M059J (cell line): ENCODE measurements at regions not wholly inside any gene's neighbourhood (a gene's known extent, or its start where the extent isn't known, plus 50 kb on each side); places are given as distances from the start of the nearest gene placed in this dataset.
A peak's percentile ranks its signal among the peaks of the same experiment; 100 is the strongest.

ENCODE experiments used
- DNase-seq: peaks from one replicate; pipeline ENCODE4 v3.0.0-alpha.2; 2012; ENCODE audit warnings: low read depth

- DNase-seq: no peak
Measured at GRCh38 chr5:164346785-164347630, 841.6 kb downstream of the MAT2B start.

GRCh38 chr5:164350236-164350635, 844.8 kb downstream of the MAT2B start:
- no peak for DNase-seq

DNA sequence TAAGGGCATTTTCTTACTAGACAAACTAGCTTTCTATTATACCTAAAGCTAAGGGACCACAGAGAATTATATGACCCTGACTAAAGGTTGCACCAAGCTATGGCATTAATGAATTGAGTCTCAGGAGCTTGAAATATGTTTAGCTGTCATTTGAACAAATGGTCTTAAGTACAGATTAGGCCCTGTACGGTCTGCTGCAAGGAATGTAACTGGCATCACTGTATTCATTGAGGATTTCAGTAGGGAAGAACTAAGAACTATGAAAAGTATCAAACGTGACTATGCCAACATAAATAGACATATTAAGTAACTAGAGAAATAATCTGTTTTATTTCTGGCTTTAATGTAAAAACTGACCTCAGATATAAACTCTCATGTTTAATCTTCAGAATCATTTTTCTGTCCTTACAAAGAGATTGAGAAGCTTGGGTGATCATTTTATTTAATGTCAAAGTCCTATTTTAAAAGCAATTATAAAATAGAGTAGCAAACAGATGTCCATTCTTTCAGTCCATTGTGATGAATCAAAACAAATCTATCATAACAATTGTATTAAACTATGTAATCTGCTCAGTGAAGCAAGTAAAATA, 845.9 kb downstream of the MAT2B start:
- DNase-seq: no peak

DNA sequence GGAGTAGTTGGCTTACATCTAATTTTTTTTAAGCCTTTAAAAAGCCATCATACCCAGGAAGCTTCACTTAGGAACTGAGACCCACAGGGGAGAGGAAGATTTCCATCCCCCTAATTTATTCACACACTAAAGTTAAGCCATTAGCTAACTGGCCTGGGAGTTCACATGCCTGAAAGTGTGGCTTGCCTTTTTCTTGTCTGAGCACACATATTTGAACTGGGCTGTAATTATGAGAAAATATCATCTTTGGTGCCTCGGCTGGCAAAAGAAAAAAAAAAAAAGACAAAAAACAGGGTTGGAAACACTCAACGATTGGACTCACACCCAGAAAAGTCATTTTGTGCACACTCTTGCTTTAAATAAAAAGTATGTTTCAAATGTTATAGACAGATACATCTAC, 847.3 kb downstream of the MAT2B start:
- no peak for DNase-seq

- no peak for DNase-seq
Measured at GRCh38 chr5:164353155-164353554, 847.7 kb downstream of the MAT2B start.

- no peak for DNase-seq
Measured at GRCh38 chr5:164354139-164354751, 848.8 kb downstream of the MAT2B start.

- DNase-seq: no peak
Measured at GRCh38 chr5:164355267-164355830, 849.9 kb downstream of the MAT2B start.

- no peak for DNase-seq
Measured at GRCh38 chr5:164356790-164357189, 851.4 kb downstream of the MAT2B start.

GRCh38 chr5:164357395-164358033, 852.1 kb downstream of the MAT2B start:
- no peak for DNase-seq

GRCh38 chr5:164358531-164359259, 853.3 kb downstream of the MAT2B start:
- DNase-seq: peak; percentile 7

GRCh38 chr5:164359260-164360255, 854.1 kb downstream of the MAT2B start:
- no peak for DNase-seq

GRCh38 chr5:164360589-164360988, 855.2 kb downstream of the MAT2B start:
- DNase-seq: no peak

DNA sequence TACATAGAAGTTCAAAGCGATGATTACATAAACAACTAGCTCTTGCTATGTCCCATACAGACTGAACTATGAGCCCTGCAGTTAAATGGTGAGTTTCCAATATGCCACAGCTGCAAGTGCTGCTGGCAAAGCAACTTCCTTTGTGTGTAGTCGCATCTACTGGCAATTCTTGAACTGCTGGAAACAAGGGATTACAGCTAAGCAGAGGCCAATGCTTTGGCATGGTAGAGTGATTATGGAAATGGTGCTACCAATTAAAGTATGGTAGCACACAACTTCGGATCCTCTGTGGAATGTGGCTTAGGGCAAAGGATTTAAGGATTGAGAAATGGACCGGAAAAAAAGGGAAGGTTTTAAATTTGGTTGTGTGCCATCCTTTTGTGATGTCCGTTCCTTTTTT, 856.6 kb downstream of the MAT2B start:
- DNase-seq: no peak

GRCh38 chr5:164362835-164363234, 857.4 kb downstream of the MAT2B start:
- DNase-seq: no peak

GRCh38 chr5:164364237-164365208, 859.1 kb downstream of the MAT2B start:
- DNase-seq: no peak

- peak; percentile 1 for DNase-seq
Measured at GRCh38 chr5:164370841-164371240, 865.4 kb downstream of the MAT2B start.

DNA sequence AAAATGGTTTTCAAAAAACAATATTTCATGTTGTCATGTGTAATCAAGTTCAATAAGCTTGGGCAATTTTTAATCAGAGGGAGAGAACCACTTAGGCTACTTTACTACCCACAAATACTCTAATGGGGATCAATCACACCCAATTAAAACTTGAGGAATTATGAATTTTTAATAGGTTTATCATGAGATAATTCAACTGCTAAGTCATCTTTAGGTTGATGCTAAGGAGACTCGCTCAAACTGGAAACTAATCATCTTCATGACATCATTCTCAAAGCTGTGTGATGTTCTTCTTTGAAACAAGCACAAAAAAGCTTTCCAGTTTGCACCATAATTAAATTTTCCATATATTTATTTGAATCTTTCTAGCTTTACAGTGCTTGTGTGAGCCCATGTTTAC, 867.5 kb downstream of the MAT2B start:
- no peak for DNase-seq

DNA sequence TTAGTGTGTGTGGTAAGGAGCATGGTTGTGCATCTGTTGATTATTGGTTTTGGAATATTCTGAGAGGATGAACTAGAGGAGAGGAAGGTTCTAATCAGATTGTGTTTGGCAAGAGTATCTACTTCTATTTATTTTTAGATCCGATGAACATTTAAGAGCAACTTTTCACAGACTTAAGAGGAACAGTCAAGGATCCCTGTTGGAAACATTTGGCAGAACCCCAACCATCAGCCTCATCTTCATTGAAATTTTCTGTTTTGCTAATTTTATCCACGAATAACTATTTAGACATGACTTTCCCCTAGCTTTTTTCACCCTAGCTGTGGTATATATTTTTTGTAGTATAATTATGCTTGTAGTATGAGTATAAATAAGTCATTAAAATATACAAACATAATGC, 868.5 kb downstream of the MAT2B start:
- no peak for DNase-seq

GRCh38 chr5:164375051-164375450, 869.6 kb downstream of the MAT2B start:
- no peak for DNase-seq
